DOHH2 (cell line): ENCODE measurements at regions not wholly inside any gene's neighbourhood (a gene's known extent, or its start where the extent isn't known, plus 50 kb on each side); places are given as distances from the start of the nearest gene placed in this dataset.

Experiments used
- H3F3A ChIP-seq: fragments of 200-600 bp; sonication (generic), shearing (Covaris generic); 2 replicates; pipeline ENCODE4 v1.6.0; 2016; ENCODE audit warnings: antibody characterized with exemption, mild to moderate bottlenecking; ENCODE audit not compliant: control insufficient read depth, insufficient read depth
- H3K27ac ChIP-seq: fragments of 200-600 bp; sonication (generic); 2 replicates; pipeline ENCODE4 v1.5.1; 2014; ENCODE audit warnings: low read depth, mild to moderate bottlenecking, low read length, moderate library complexity
- H3K27me3 ChIP-seq: fragments of 200-600 bp; sonication (generic); 2 replicates; pipeline ENCODE4 v1.6.1; 2014; ENCODE audit warnings: mild to moderate bottlenecking, low read length, mixed read lengths; ENCODE audit not compliant: control insufficient read depth
- H3K36me3 ChIP-seq: fragments of 200-600 bp; sonication (generic); 2 replicates; pipeline ENCODE4 v1.6.1; 2014; ENCODE audit warnings: mild to moderate bottlenecking, low read length, moderate library complexity, mixed read lengths; ENCODE audit not compliant: control insufficient read depth
- H3K4me1 ChIP-seq: fragments of 200-600 bp; sonication (generic); 2 replicates; pipeline ENCODE4 v1.6.1; 2014; ENCODE audit warnings: mild to moderate bottlenecking, low read length, mixed read lengths; ENCODE audit not compliant: control insufficient read depth
- H3K4me2 ChIP-seq: fragments of 200-600 bp; sonication (generic); 2 replicates; pipeline ENCODE4 v1.6.0; 2014; ENCODE audit warnings: mild to moderate bottlenecking, low read length, moderate library complexity
- H3K4me3 ChIP-seq: fragments of 200-600 bp; sonication (generic); 2 replicates; pipeline ENCODE4 v1.5.1; 2014; ENCODE audit warnings: mild to moderate bottlenecking, low read length, mixed read lengths
- H3K79me2 ChIP-seq: fragments of 200-600 bp; sonication (generic); 2 replicates; pipeline ENCODE4 v1.6.1; 2014; ENCODE audit warnings: mild to moderate bottlenecking, low read length, mixed read lengths; ENCODE audit not compliant: control insufficient read depth
- H3K9me2 ChIP-seq: fragments of 200-600 bp; sonication (generic); replicated peaks from 2 replicates; pipeline ENCODE4 v1.6.1; 2014; ENCODE audit warnings: mild to moderate bottlenecking, low read length, mixed read lengths; ENCODE audit not compliant: control insufficient read depth
- H3K9me3 ChIP-seq: fragments of 200-600 bp; sonication (generic); 2 replicates; pipeline ENCODE4 v1.6.1; 2014; ENCODE audit warnings: antibody characterized with exemption, low read length, mixed read lengths; ENCODE audit not compliant: control insufficient read depth, insufficient read depth
- H4K20me1 ChIP-seq: fragments of 200-600 bp; sonication (generic); 2 replicates; pipeline ENCODE4 v1.6.0; 2014; ENCODE audit warnings: low read depth, mild to moderate bottlenecking, antibody characterized with exemption, low read length, moderate library complexity; ENCODE audit not compliant: control insufficient read depth, insufficient read depth
- CTCF ChIP-seq: fragments of 200-600 bp; sonication (generic); IDR thresholded peaks from one replicate; pipeline ENCODE4 v1.5.1; 2014; ENCODE audit warnings: antibody characterized with exemption, mild to moderate bottlenecking, low read depth, low read length; ENCODE audit not compliant: poor library complexity, severe bottlenecking
- EZH2phosphoT487 ChIP-seq: fragments of 200-600 bp; sonication (generic); IDR thresholded peaks from 2 replicates; pipeline ENCODE4 v1.6.1; 2017; ENCODE audit warnings: borderline replicate concordance, mild to moderate bottlenecking, antibody characterized with exemption, low read length, moderate library complexity, mixed read lengths

- H3K9me2 ChIP-seq, result no peaks in the 10 kb centered on the region
- H3K4me2 ChIP-seq, result no peak overlapping the region
- no peak overlapping the region for H3K4me3 ChIP-seq
- H4K20me1 ChIP-seq, result no peaks in the 10 kb centered on the region
- H3F3A ChIP-seq, result no peaks in the 10 kb centered on the region
- no peak for TF ChIP-seq CTCF
- TF ChIP-seq EZH2phosphoT487, result no peak
- H3K27me3 ChIP-seq, result no peaks in the 10 kb centered on the region
- no peaks in the 10 kb centered on the region for H3K79me2 ChIP-seq
- no peak overlapping the region for H3K27ac ChIP-seq
- no peaks in the 10 kb centered on the region for H3K4me1 ChIP-seq
- H3K36me3 ChIP-seq, result no peaks in the 10 kb centered on the region
- no peaks in the 10 kb centered on the region for H3K9me3 ChIP-seq
Measured at GRCh38 chr15:91578511-91578910, 275.0 kb upstream of the SLCO3A1 start.

GRCh38 chr15:91584895-91585294 lies 268.6 kb upstream of the SLCO3A1 start:
- no peaks in the 10 kb centered on the region for H3K4me1 ChIP-seq
- no peaks in the 10 kb centered on the region for H3K27me3 ChIP-seq
- TF ChIP-seq CTCF, result no peak
- no peak for TF ChIP-seq EZH2phosphoT487

GRCh38 chr15:91586560-91586959 lies 266.9 kb upstream of the SLCO3A1 start:
- H3K9me3 ChIP-seq, result no peaks in the 10 kb centered on the region
- no peak overlapping the region for H3K4me3 ChIP-seq
- no peak for TF ChIP-seq CTCF
- TF ChIP-seq EZH2phosphoT487, result no peak
- H3K27me3 ChIP-seq, result no peaks in the 10 kb centered on the region
- H3K27ac ChIP-seq, result no peak overlapping the region
- no peaks in the 10 kb centered on the region for H3K36me3 ChIP-seq
- no peaks in the 10 kb centered on the region for H3K4me1 ChIP-seq
- no peaks in the 10 kb centered on the region for H3K79me2 ChIP-seq
- H4K20me1 ChIP-seq, result no peaks in the 10 kb centered on the region
- H3K4me2 ChIP-seq, result no peak overlapping the region
- no peaks in the 10 kb centered on the region for H3F3A ChIP-seq
- no peaks in the 10 kb centered on the region for H3K9me2 ChIP-seq

More at GRCh38 chr15:91584895-91585294, 268.6 kb upstream of the SLCO3A1 start:
- Histone ChIP-seq H3K9me2 (no peaks in the 10 kb centered on the region), H3K4me3 (no peak overlapping the region), H3K9me3 (no peaks in the 10 kb centered on the region), H3F3A (no peaks in the 10 kb centered on the region), H3K79me2 (no peaks in the 10 kb centered on the region), H4K20me1 (no peaks in the 10 kb centered on the region), H3K4me2 (no peak overlapping the region), H3K27ac (no peak overlapping the region), H3K36me3 (no peaks in the 10 kb centered on the region)

GRCh38 chr15:91589360-91589759 lies 264.1 kb upstream of the SLCO3A1 start:
- Histone ChIP-seq H3K27me3 (no peaks in the 10 kb centered on the region), H3K79me2 (no peaks in the 10 kb centered on the region), H3K27ac (no peak overlapping the region), H4K20me1 (no peaks in the 10 kb centered on the region), H3K9me2 (no peaks in the 10 kb centered on the region), H3K4me2 (no peak overlapping the region), H3K4me1 (no peaks in the 10 kb centered on the region), H3K9me3 (no peaks in the 10 kb centered on the region), H3K4me3 (no peak overlapping the region), H3F3A (no peaks in the 10 kb centered on the region), H3K36me3 (no peaks in the 10 kb centered on the region)
- TF ChIP-seq CTCF, result no peak
- TF ChIP-seq EZH2phosphoT487, result no peak
